Colonic mucosa (tissue), 4 donors: ENCODE measurements at regions not wholly inside any gene's neighbourhood (a gene's known extent, or its start where the extent isn't known, plus 50 kb on each side); places are given as distances from the start of the nearest gene placed in this dataset.
A peak's percentile ranks its signal among the peaks of the same experiment; 100 is the strongest.
"Not testable (repeated sequence)": the region's sequence is repeated elsewhere in the genome, so short reads cannot be mapped to it uniquely, and the experiment has no call there.

Source experiments
- DNase-seq: peaks from one replicate; pipeline ENCODE4 v3.0.0-alpha.2; 2020
- H3K27ac ChIP-seq: fragments of 200-600 bp; one replicate; pipeline ENCODE4 v1.8.0; 2021
- H3K27me3 ChIP-seq: fragments of 200-600 bp; one replicate; pipeline ENCODE4 v1.8.0; 2021
- H3K36me3 ChIP-seq: fragments of 200-600 bp; one replicate; pipeline ENCODE4 v1.8.0; 2021
- H3K4me1 ChIP-seq: fragments of 200-600 bp; one replicate; pipeline ENCODE4 v1.8.0; 2021; ENCODE audit warnings: mild to moderate bottlenecking
- H3K4me3 ChIP-seq: fragments of 200-600 bp; one replicate; pipeline ENCODE4 v1.8.0; 2021
- H3K9ac ChIP-seq, 2 donors: one replicate each; pipeline ENCODE4 v1.7.0; 2013; ENCODE audit warnings: control low read depth in 2 of 2, low read depth in 2 of 2, low read length in 2 of 2
- H3K9me3 ChIP-seq: fragments of 200-600 bp; one replicate; pipeline ENCODE4 v1.8.0; 2021
- CTCF ChIP-seq: fragments of 200-600 bp; IDR thresholded peaks from one replicate; pipeline ENCODE4 v1.8.0; 2022; ENCODE audit warnings: antibody characterized with exemption, mild to moderate bottlenecking
- intact Hi-C: fragments of 100-400 bp; cut with DNase I; formaldehyde crosslinking; loops from one replicate; pipeline ENCODE4 v1.14.1; 2022
- donor health status: healthy.
- donor health status: DM: no; HTN: no; CAD: no.
- donor health status: DM: no; HTN: no; CAD: no.

GRCh38 chr12:67543021-67543770 is 105.3 kb upstream of the DYRK2 start:
- Histone ChIP-seq H3K9ac (no peak overlapping the region), H3K4me3 (no peak overlapping the region), H3K9me3 (no peaks in the 10 kb centered on the region), H3K36me3 (no peaks in the 10 kb centered on the region), H3K27ac (no peak overlapping the region), H3K4me1 (no peaks in the 10 kb centered on the region), H3K27me3 (no peaks in the 10 kb centered on the region)
- intact Hi-C loops, result no loop called here
- no peak for DNase-seq
- TF ChIP-seq CTCF, result no peak

- TF ChIP-seq CTCF, result no peak
- H3K36me3 ChIP-seq, result no peaks in the 10 kb centered on the region
These were observed 103.2 kb upstream of the DYRK2 start for GRCh38 chr12:67545298-67545697.

GRCh38 chr12:67546746-67547145 is 101.8 kb upstream of the DYRK2 start:
- no peak for TF ChIP-seq CTCF
- Histone ChIP-seq H3K9ac (no peak overlapping the region), H3K4me3 (no peak overlapping the region), H3K27me3 (no peaks in the 10 kb centered on the region), H3K9me3 (no peaks in the 10 kb centered on the region), H3K4me1 (no peaks in the 10 kb centered on the region), H3K36me3 (no peaks in the 10 kb centered on the region), H3K27ac (no peak overlapping the region)
- DNase-seq, result no peak
- intact Hi-C loops, result no loop called here

More at GRCh38 chr12:67545298-67545697, 103.2 kb upstream of the DYRK2 start:
- intact Hi-C loops, result no loop called here
- DNase-seq, result no peak
- no peak overlapping the region for H3K4me3 ChIP-seq
- H3K27me3 ChIP-seq, result no peaks in the 10 kb centered on the region
- H3K9ac ChIP-seq, result no peak overlapping the region
- no peak overlapping the region for H3K27ac ChIP-seq
- no peaks in the 10 kb centered on the region for H3K9me3 ChIP-seq
- H3K4me1 ChIP-seq, result no peaks in the 10 kb centered on the region

GRCh38 chr12:67555075-67555717 is 93.3 kb upstream of the DYRK2 start:
- peak; percentile 89 for DNase-seq

GRCh38 chr12:67558775-67559174 is 89.8 kb upstream of the DYRK2 start:
- intact Hi-C loops, result no loop called here
- no peak for TF ChIP-seq CTCF
- DNase-seq, result no peak
- Histone ChIP-seq H3K36me3 (no peaks in the 10 kb centered on the region), H3K27ac (no peak overlapping the region), H3K9ac (no peak overlapping the region), H3K27me3 (no peaks in the 10 kb centered on the region), H3K4me3 (no peak overlapping the region), H3K9me3 (no peaks in the 10 kb centered on the region), H3K4me1 (peaks cover 3% of the 10 kb centered on the region)

More at GRCh38 chr12:67555075-67555717, 93.3 kb upstream of the DYRK2 start:
- H3K27me3 ChIP-seq, intact Hi-C loops, H3K36me3 ChIP-seq, H3K9ac ChIP-seq, H3K4me3 ChIP-seq, H3K4me1 ChIP-seq, H3K9me3 ChIP-seq: not testable (repeated sequence)
- peak overlapping the region; percentile 32 for H3K27ac ChIP-seq

- intact Hi-C loops, result no loop called here
- Histone ChIP-seq H3K27ac (no peak overlapping the region), H3K9me3 (no peaks in the 10 kb centered on the region), H3K27me3 (no peaks in the 10 kb centered on the region), H3K9ac (no peak overlapping the region), H3K36me3 (no peaks in the 10 kb centered on the region), H3K4me3 (no peak overlapping the region), H3K4me1 (peaks cover 3% of the 10 kb centered on the region)
- DNase-seq, result no peak
- no peak for TF ChIP-seq CTCF
These were observed 88.8 kb upstream of the DYRK2 start for GRCh38 chr12:67559751-67560150.
